ENCODE measurements at regions not wholly inside any gene's neighbourhood (a gene's known extent, or its start where the extent isn't known, plus 50 kb on each side); places are given as distances from the start of the nearest gene placed in this dataset.

DNA sequence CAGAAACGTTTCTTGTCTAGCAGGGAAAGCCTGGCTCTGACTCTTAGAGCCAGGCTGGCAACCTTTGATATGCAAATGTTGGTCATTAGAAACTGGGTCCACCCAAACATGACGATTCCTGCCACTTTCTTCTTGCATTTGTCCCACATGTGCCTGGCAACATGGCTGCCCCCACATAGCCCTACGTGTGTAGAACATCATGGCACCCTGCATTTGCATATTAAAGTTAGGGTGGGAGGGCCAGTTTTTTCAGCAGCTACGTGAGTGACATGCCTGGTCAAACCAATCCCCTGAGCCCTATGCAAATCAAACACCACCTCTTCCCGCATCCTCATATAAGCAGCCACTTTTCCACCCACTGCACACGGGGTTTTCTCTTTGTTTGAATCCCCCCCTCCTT lies 95.0 kb downstream of the LIG4 start:
- Histone ChIP-seq H3K4me3 (no peak overlapping the region), H3K27ac (no peak overlapping the region), H3K36me3 (no peaks in the 10 kb centered on the region), H3K27me3 (peaks cover 0 to 3% of the 10 kb centered on the region in 2 donors), H3K9me3 (no peaks in the 10 kb centered on the region), H3K4me1 (no peaks in the 10 kb centered on the region)
- DNase-seq, result no peak
- intact Hi-C loops (cut with DNase I; ENCODE audit: low total_unique reads), result no loop called here
- TF ChIP-seq POLR2A (IDR thresholded peaks at IDR 0.05), result no peak
- TF ChIP-seq, protein P1, sequence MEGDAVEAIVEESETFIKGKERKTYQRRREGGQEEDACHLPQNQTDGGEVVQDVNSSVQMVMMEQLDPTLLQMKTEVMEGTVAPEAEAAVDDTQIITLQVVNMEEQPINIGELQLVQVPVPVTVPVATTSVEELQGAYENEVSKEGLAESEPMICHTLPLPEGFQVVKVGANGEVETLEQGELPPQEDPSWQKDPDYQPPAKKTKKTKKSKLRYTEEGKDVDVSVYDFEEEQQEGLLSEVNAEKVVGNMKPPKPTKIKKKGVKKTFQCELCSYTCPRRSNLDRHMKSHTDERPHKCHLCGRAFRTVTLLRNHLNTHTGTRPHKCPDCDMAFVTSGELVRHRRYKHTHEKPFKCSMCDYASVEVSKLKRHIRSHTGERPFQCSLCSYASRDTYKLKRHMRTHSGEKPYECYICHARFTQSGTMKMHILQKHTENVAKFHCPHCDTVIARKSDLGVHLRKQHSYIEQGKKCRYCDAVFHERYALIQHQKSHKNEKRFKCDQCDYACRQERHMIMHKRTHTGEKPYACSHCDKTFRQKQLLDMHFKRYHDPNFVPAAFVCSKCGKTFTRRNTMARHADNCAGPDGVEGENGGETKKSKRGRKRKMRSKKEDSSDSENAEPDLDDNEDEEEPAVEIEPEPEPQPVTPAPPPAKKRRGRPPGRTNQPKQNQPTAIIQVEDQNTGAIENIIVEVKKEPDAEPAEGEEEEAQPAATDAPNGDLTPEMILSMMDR (IDR thresholded peaks at IDR 0.05), result no peak

DNA sequence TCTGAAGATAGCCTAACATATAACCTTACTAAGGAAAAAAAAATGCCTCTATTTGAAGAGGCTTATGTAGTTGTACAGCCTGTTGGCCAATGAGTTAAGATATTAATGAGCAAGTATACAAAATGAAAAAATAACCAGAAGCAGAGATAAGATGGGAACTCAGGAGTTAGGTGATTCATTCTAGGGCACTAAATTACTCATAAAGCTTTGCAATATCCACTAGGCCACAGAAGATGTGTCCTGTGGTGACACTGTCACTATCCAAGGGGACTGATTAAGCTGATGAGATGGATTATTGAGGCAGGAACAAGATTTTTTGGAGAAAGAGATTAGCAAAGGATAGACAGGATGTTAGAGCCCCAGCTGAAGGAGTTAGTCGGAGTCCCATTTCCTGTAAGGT lies 99.6 kb downstream of the LIG4 start:
- TF ChIP-seq POLR2A (IDR thresholded peaks at IDR 0.05), result no peak
- TF ChIP-seq, protein P1 (IDR thresholded peaks at IDR 0.05), result no peak
- Histone ChIP-seq H3K4me3 (no peak overlapping the region), H3K4me1 (no peaks in the 10 kb centered on the region), H3K9me3 (no peaks in the 10 kb centered on the region), H3K36me3 (no peaks in the 10 kb centered on the region), H3K27ac (no peak overlapping the region), H3K27me3 (no peaks in the 10 kb centered on the region)
- intact Hi-C loops (cut with DNase I; ENCODE audit: low total_unique reads), result no loop called here
- DNase-seq, result no peak

DNA sequence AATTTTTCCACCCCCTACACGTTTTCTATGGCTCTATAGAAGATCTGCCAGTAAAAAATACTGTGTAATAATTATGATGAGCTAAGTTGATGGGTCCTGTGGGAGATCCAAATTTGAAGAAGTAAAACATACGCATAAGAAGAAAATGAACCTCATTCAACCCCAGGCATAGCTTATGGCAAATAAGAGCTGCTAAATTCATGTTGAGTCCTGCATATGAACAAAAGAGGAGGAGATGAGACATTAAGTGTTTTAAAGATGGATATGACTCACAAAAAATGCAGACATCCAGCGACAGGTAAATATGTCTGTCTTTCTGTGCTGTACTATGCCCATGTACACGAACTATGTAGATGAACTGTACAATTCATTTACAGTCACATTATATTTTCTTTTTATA lies 101.9 kb downstream of the LIG4 start:
- intact Hi-C loops (cut with DNase I; ENCODE audit: low total_unique reads), result no loop called here
- Histone ChIP-seq H3K36me3 (no peaks in the 10 kb centered on the region), H3K9me3 (no peaks in the 10 kb centered on the region), H3K27ac (no peak overlapping the region), H3K4me1 (no peaks in the 10 kb centered on the region), H3K4me3 (no peak overlapping the region), H3K27me3 (no peaks in the 10 kb centered on the region)
- DNase-seq, result no peak
- TF ChIP-seq POLR2A (IDR thresholded peaks at IDR 0.05), result no peak
- TF ChIP-seq, protein P1 (IDR thresholded peaks at IDR 0.05), result no peak

DNA sequence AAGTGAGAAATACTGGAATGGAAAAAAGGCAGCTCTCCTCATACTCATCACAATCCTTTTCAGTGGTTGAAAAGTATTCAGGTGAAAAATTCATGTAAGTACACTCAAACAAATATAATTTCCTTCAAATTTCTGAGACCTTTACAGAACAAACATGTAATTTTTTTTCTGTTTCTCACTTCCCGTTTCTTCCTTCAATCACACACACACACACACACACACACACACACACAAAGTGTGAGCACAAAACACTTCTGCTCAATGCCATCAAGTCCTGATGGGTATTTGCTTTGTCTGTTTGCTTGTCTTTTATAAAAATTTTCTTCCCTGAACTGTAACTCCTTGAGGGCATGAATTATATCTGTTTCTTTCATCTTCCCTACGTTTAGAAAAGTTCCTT lies 110.6 kb downstream of the LIG4 start:
- intact Hi-C loops (cut with DNase I; ENCODE audit: low total_unique reads), result no loop called here

DNA sequence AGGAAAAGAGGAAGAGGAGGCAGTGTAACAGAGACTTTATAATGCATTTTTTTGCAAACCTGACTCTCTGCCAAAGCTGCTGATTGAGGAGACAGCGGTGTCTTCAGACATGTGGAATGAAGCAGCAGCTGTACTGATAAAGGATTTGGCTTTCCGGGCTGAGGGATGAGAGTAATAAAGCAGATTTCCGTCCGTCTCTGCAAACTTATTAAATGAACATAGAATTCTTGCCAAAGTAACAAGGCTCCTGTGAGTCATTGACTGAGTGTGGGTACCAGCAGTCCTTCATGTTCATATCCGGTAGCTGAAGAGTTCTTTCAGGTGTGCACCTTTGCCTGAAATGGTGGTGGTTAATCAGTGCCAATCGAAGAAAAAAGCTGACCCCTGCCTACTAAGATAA lies 112.6 kb downstream of the LIG4 start:
- H3K9me3 ChIP-seq, result no peaks in the 10 kb centered on the region
- H3K4me1 ChIP-seq, result no peaks in the 10 kb centered on the region
- no peaks in the 10 kb centered on the region for H3K36me3 ChIP-seq
- no peaks in the 10 kb centered on the region for H3K27me3 ChIP-seq
- H3K4me3 ChIP-seq, result no peak overlapping the region
- no peak for DNase-seq
- TF ChIP-seq, protein P1 (IDR thresholded peaks at IDR 0.05), result no peak
- TF ChIP-seq POLR2A (IDR thresholded peaks at IDR 0.05), result no peak
- intact Hi-C loops (cut with DNase I; ENCODE audit: low total_unique reads), result no loop called here
- H3K27ac ChIP-seq, result no peak overlapping the region

More for the DNA sequence above, 110.6 kb downstream of the LIG4 start:
- TF ChIP-seq, protein P1 (IDR thresholded peaks at IDR 0.05), result no peak
- TF ChIP-seq POLR2A (IDR thresholded peaks at IDR 0.05), result no peak
- no peak overlapping the region for H3K4me3 ChIP-seq
- H3K27me3 ChIP-seq, result no peaks in the 10 kb centered on the region
- no peak for DNase-seq
- H3K36me3 ChIP-seq, result no peaks in the 10 kb centered on the region
- H3K27ac ChIP-seq, result no peak overlapping the region
- no peaks in the 10 kb centered on the region for H3K9me3 ChIP-seq
- no peaks in the 10 kb centered on the region for H3K4me1 ChIP-seq
